ENCODE measurements at regions not wholly inside any gene's neighbourhood (a gene's known extent, or its start where the extent isn't known, plus 50 kb on each side); places are given as distances from the start of the nearest gene placed in this dataset.

DNA sequence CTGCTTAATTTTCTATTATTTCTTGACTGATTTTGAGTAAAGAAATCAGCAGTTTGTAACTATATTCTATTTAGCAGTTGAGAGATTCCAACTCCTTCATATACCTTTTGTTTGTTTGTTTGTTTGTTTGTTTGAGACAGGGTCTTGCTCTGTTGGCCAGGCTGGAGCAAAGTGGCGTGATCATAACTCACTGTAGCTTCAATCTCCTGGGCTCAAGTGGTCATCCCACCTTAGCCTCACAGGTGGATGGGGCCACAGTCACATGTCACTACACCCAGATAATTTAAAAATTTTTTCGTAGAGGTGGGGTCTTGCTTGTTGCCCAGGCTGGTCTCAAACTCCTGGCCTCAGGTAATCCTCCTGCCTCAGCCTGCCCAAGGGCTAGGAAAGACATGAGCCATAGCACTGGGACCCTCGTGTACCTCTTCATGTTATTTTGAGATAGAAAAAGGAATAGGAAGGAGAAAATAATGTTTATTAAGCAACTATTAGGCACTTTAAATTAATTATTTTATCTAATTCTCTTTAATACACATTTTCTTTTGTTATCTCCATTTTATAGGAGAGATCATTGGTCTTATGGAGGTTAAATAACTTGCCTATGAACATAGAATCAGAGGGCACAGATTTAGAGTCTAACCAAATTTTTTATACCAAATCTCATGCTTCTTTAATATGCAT, 133.0 kb downstream of the ZNF608 start:
- TF ChIP-seq CTCF (IDR thresholded peaks at IDR 0.05), result no peak
- TF ChIP-seq, protein P1, sequence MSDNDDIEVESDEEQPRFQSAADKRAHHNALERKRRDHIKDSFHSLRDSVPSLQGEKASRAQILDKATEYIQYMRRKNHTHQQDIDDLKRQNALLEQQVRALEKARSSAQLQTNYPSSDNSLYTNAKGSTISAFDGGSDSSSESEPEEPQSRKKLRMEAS (IDR thresholded peaks at IDR 0.05; ENCODE audit: low read depth), result no peak

Data from SK-N-SH (cell line).